Epithelial cell of esophagus (primary cell): ENCODE measurements at regions not wholly inside any gene's neighbourhood (a gene's known extent, or its start where the extent isn't known, plus 50 kb on each side); places are given as distances from the start of the nearest gene placed in this dataset.

Source experiments
- DNase-seq: peaks from one replicate; pipeline ENCODE4 v3.0.0; 2010; ENCODE audit warnings: low read depth
- H3K4me3 ChIP-seq: 2 replicates; pipeline ENCODE4 v1.5.1; 2011; ENCODE audit warnings: mild to moderate bottlenecking, low read length, control low read depth
- CTCF ChIP-seq: IDR thresholded peaks from 2 replicates; pipeline ENCODE4 v1.5.1; 2011; ENCODE audit warnings: low read depth, mild to moderate bottlenecking, low read length, control low read depth, inconsistent platforms; ENCODE audit not compliant: insufficient read depth; ENCODE audit errors: missing control alignments

GRCh38 chr2:226564667-226565066 is 235.0 kb downstream of the IRS1 start:
- H3K4me3 ChIP-seq = no peak overlapping the region
- DNase-seq = peak; percentile 95
- no peak for TF ChIP-seq CTCF

GRCh38 chr2:226561962-226562361 is 237.7 kb downstream of the IRS1 start:
- no peak for TF ChIP-seq CTCF
- H3K4me3 ChIP-seq = no peak overlapping the region
- DNase-seq = peak; percentile 90

- no peak for DNase-seq
- H3K4me3 ChIP-seq = no peak overlapping the region
- no peak for TF ChIP-seq CTCF
These were observed 239.3 kb downstream of the IRS1 start for GRCh38 chr2:226560325-226560724.

GRCh38 chr2:226559536-226559935 is 240.1 kb downstream of the IRS1 start:
- no peak overlapping the region for H3K4me3 ChIP-seq
- no peak for TF ChIP-seq CTCF
- DNase-seq = no peak

DNA sequence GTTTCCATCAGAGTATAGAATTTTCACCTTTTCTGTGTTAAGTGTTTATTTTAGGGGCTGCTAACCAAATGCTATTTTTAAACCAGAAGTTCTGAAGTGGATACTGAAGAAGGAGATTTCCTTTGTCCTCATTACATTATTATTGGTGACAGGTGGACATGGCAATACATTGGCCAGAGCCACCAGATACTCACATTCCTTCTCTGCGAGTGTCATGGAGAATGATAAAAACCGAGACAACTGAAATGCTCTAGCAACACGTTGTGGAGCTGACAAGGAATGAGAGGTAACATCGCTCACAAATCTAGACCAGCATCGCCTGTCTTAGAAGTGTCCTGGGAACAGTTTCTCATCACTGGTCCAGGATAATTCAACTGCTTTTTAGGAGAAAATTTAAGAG is 241.2 kb downstream of the IRS1 start:
- no peak overlapping the region for H3K4me3 ChIP-seq
- TF ChIP-seq CTCF = no peak
- DNase-seq = no peak

- DNase-seq = no peak
- TF ChIP-seq CTCF = no peak
These were observed 243.6 kb downstream of the IRS1 start for GRCh38 chr2:226556050-226556449.

GRCh38 chr2:226554701-226555100 is 244.9 kb downstream of the IRS1 start:
- no peak for TF ChIP-seq CTCF
- DNase-seq = no peak
- H3K4me3 ChIP-seq = no peak overlapping the region

More at GRCh38 chr2:226556050-226556449, 243.6 kb downstream of the IRS1 start:
- no peak overlapping the region for H3K4me3 ChIP-seq
